Upper lobe of left lung (tissue), 6 donors: ENCODE measurements at regions not wholly inside any gene's neighbourhood (a gene's known extent, or its start where the extent isn't known, plus 50 kb on each side); places are given as distances from the start of the nearest gene placed in this dataset.

Experiments used
- ATAC-seq, 2 donors: fragments of 200-7000 bp; cut with Tn5 transposase; one replicate each; pipeline ENCODE4 v1.9.1; 2022; ENCODE audit warnings: mild to moderate bottlenecking in 2 of 2, moderate library complexity in 2 of 2; ENCODE audit not compliant: low FRiP score in 2 of 2
- DNase-seq, 2 donors: peaks; one replicate each; pipeline ENCODE4 v3.0.0-alpha.2; 2019 to 2020
- H3K27ac ChIP-seq, 4 donors: fragments of 200-600 bp; sonication (generic); one replicate each; pipeline ENCODE4 v1.5.1; 2016 to 2019
- H3K27me3 ChIP-seq, 4 donors: fragments of 200-600 bp; sonication (generic); one replicate each; pipeline ENCODE4 v1.5.1; 2017 to 2019
- H3K36me3 ChIP-seq, 4 donors: fragments of 200-600 bp; sonication (generic); one replicate each; pipeline ENCODE4 v1.5.1; 2016 to 2019
- H3K4me1 ChIP-seq, 4 donors: fragments of 200-600 bp; sonication (generic); one replicate each; pipeline ENCODE4 v1.5.1; 2018 to 2019
- H3K4me3 ChIP-seq, 4 donors: fragments of 200-600 bp; sonication (generic); one replicate each; pipeline ENCODE4 v1.5.1; 2017 to 2019; ENCODE audit warnings: mild to moderate bottlenecking in 2 of 4, moderate library complexity in 1 of 4
- H3K9me3 ChIP-seq, 4 donors: fragments of 200-600 bp; sonication (generic); one replicate each; pipeline ENCODE4 v1.5.1; 2018 to 2019
- CTCF ChIP-seq, 6 experiments: fragments of 450-650 bp in 4 of 6; fragments of 200-600 bp in 2 of 6; sonication (generic) in 2 of 6; IDR thresholded peaks; one replicate each; pipeline ENCODE4 v1.5.1; 2016 to 2019; ENCODE audit warnings: antibody characterized with exemption in 6 of 6
- EP300 ChIP-seq, 4 donors: sonication (generic); formaldehyde crosslinking; IDR thresholded peaks; one replicate each; pipeline ENCODE4 v1.5.1; 2017; ENCODE audit warnings: antibody characterized with exemption in 4 of 4, control low read depth in 2 of 4
- POLR2A ChIP-seq, 4 donors: fragments of 450-650 bp; IDR thresholded peaks; one replicate each; pipeline ENCODE4 v1.5.1; 2016 to 2017; ENCODE audit warnings: antibody characterized with exemption in 4 of 4, mild to moderate bottlenecking in 2 of 4
- POLR2AphosphoS5 ChIP-seq, 2 donors: sonication (generic); formaldehyde crosslinking; IDR thresholded peaks; one replicate each; pipeline ENCODE4 v1.5.1; 2017; ENCODE audit warnings: antibody characterized with exemption in 2 of 2
- WGBS, 2 donors: methylation state at CpG; one replicate each; pipeline ENCODE4 v1.1.5; 2017 to 2018; 5-methylcytosine and 5-hydroxymethylcytosine counted together
- donor health status: DM: no; HTN: no; CAD: no; lungs with moderate emphysema.
- donor health status: DM: no; HTN: yes; CAD: no; lungs with severe emphysema.

GRCh38 chr10:131758062-131758938 is 142.5 kb upstream of the PPP2R2D start:
- Histone ChIP-seq H3K4me3 (no peak overlapping the region), H3K4me1 (no peaks in the 10 kb centered on the region), H3K27ac (no peak overlapping the region), H3K36me3 (no peaks in the 10 kb centered on the region), H3K9me3 (no peaks in the 10 kb centered on the region), H3K27me3 (no peaks in the 10 kb centered on the region)
- ATAC-seq: peak in 1 of 2 donors; percentile 39
- DNase-seq: no peak
- TF ChIP-seq POLR2AphosphoS5 (IDR thresholded peaks at IDR 0.05): no peak
- TF ChIP-seq EP300 (IDR thresholded peaks at IDR 0.05): no peak
- no peak for TF ChIP-seq POLR2A (IDR thresholded peaks at IDR 0.05)
- no peak for TF ChIP-seq CTCF (IDR thresholded peaks at IDR 0.05)
- WGBS, 2 donors: 76 to 77% methylated on average over 14 to 18 of the region's 18 CpGs

GRCh38 chr10:131758939-131759301 is 141.9 kb upstream of the PPP2R2D start:
- no peak for DNase-seq
- H3K4me1 ChIP-seq: no peaks in the 10 kb centered on the region
- H3K9me3 ChIP-seq: no peaks in the 10 kb centered on the region
- H3K36me3 ChIP-seq: no peaks in the 10 kb centered on the region
- no peak overlapping the region for H3K4me3 ChIP-seq
- H3K27me3 ChIP-seq: no peaks in the 10 kb centered on the region
- 39 to 76% methylated on average over 4 to 6 of the region's 9 CpGs for WGBS, 2 donors
- H3K27ac ChIP-seq: no peak overlapping the region
- no peak for TF ChIP-seq EP300 (IDR thresholded peaks at IDR 0.05)
- no peak for TF ChIP-seq CTCF (IDR thresholded peaks at IDR 0.05)
- TF ChIP-seq POLR2A (IDR thresholded peaks at IDR 0.05): no peak
- ATAC-seq: no peak

GRCh38 chr10:131759347-131759746 is 141.5 kb upstream of the PPP2R2D start:
- no peaks in the 10 kb centered on the region for H3K27me3 ChIP-seq
- 80 to 93% methylated on average over 7 to 15 of the region's 15 CpGs for WGBS, 2 donors

GRCh38 chr10:131760416-131761166 is 140.2 kb upstream of the PPP2R2D start:
- no peak overlapping the region for H3K27ac ChIP-seq
- 67 to 74% methylated on average over 8 to 10 of the region's 10 CpGs for WGBS, 2 donors
- no peaks in the 10 kb centered on the region for H3K4me1 ChIP-seq
- H3K27me3 ChIP-seq: no peaks in the 10 kb centered on the region
- no peak overlapping the region for H3K4me3 ChIP-seq
- no peaks in the 10 kb centered on the region for H3K36me3 ChIP-seq
- DNase-seq (no peak), ATAC-seq (no peak)
- H3K9me3 ChIP-seq: no peaks in the 10 kb centered on the region
- TF ChIP-seq POLR2AphosphoS5 (IDR thresholded peaks at IDR 0.05): no peak
- TF ChIP-seq EP300 (IDR thresholded peaks at IDR 0.05): no peak
- no peak for TF ChIP-seq CTCF (IDR thresholded peaks at IDR 0.05)
- TF ChIP-seq POLR2A (IDR thresholded peaks at IDR 0.05): no peak

More at GRCh38 chr10:131759347-131759746, 141.5 kb upstream of the PPP2R2D start:
- DNase-seq: no peak
- Histone ChIP-seq H3K36me3 (no peaks in the 10 kb centered on the region), H3K4me1 (no peaks in the 10 kb centered on the region), H3K27ac (no peak overlapping the region), H3K9me3 (no peaks in the 10 kb centered on the region), H3K4me3 (no peak overlapping the region)
- ATAC-seq: no peak
- TF ChIP-seq POLR2A (IDR thresholded peaks at IDR 0.05) (no peak), EP300 (IDR thresholded peaks at IDR 0.05) (no peak), CTCF (IDR thresholded peaks at IDR 0.05) (no peak), POLR2AphosphoS5 (IDR thresholded peaks at IDR 0.05) (no peak)
